DOHH2 (cell line): ENCODE measurements at regions not wholly inside any gene's neighbourhood (a gene's known extent, or its start where the extent isn't known, plus 50 kb on each side); places are given as distances from the start of the nearest gene placed in this dataset.

Experiments
- H3F3A ChIP-seq: fragments of 200-600 bp; sonication (generic), shearing (Covaris generic); 2 replicates; pipeline ENCODE4 v1.6.0; 2016; ENCODE audit warnings: antibody characterized with exemption, mild to moderate bottlenecking; ENCODE audit not compliant: control insufficient read depth, insufficient read depth
- H3K27ac ChIP-seq: fragments of 200-600 bp; sonication (generic); 2 replicates; pipeline ENCODE4 v1.5.1; 2014; ENCODE audit warnings: low read depth, mild to moderate bottlenecking, low read length, moderate library complexity
- H3K27me3 ChIP-seq: fragments of 200-600 bp; sonication (generic); 2 replicates; pipeline ENCODE4 v1.6.1; 2014; ENCODE audit warnings: mild to moderate bottlenecking, low read length, mixed read lengths; ENCODE audit not compliant: control insufficient read depth
- H3K36me3 ChIP-seq: fragments of 200-600 bp; sonication (generic); 2 replicates; pipeline ENCODE4 v1.6.1; 2014; ENCODE audit warnings: mild to moderate bottlenecking, low read length, moderate library complexity, mixed read lengths; ENCODE audit not compliant: control insufficient read depth
- H3K4me1 ChIP-seq: fragments of 200-600 bp; sonication (generic); 2 replicates; pipeline ENCODE4 v1.6.1; 2014; ENCODE audit warnings: mild to moderate bottlenecking, low read length, mixed read lengths; ENCODE audit not compliant: control insufficient read depth
- H3K4me2 ChIP-seq: fragments of 200-600 bp; sonication (generic); 2 replicates; pipeline ENCODE4 v1.6.0; 2014; ENCODE audit warnings: mild to moderate bottlenecking, low read length, moderate library complexity
- H3K4me3 ChIP-seq: fragments of 200-600 bp; sonication (generic); 2 replicates; pipeline ENCODE4 v1.5.1; 2014; ENCODE audit warnings: mild to moderate bottlenecking, low read length, mixed read lengths
- H3K79me2 ChIP-seq: fragments of 200-600 bp; sonication (generic); 2 replicates; pipeline ENCODE4 v1.6.1; 2014; ENCODE audit warnings: mild to moderate bottlenecking, low read length, mixed read lengths; ENCODE audit not compliant: control insufficient read depth
- H3K9me2 ChIP-seq: fragments of 200-600 bp; sonication (generic); replicated peaks from 2 replicates; pipeline ENCODE4 v1.6.1; 2014; ENCODE audit warnings: mild to moderate bottlenecking, low read length, mixed read lengths; ENCODE audit not compliant: control insufficient read depth
- H3K9me3 ChIP-seq: fragments of 200-600 bp; sonication (generic); 2 replicates; pipeline ENCODE4 v1.6.1; 2014; ENCODE audit warnings: antibody characterized with exemption, low read length, mixed read lengths; ENCODE audit not compliant: control insufficient read depth, insufficient read depth
- H4K20me1 ChIP-seq: fragments of 200-600 bp; sonication (generic); 2 replicates; pipeline ENCODE4 v1.6.0; 2014; ENCODE audit warnings: low read depth, mild to moderate bottlenecking, antibody characterized with exemption, low read length, moderate library complexity; ENCODE audit not compliant: control insufficient read depth, insufficient read depth
- EZH2phosphoT487 ChIP-seq: fragments of 200-600 bp; sonication (generic); IDR thresholded peaks from 2 replicates; pipeline ENCODE4 v1.6.1; 2017; ENCODE audit warnings: borderline replicate concordance, mild to moderate bottlenecking, antibody characterized with exemption, low read length, moderate library complexity, mixed read lengths
- TF ChIP-seq, protein P1 (sequence below): fragments of 200-600 bp; sonication (generic); IDR thresholded peaks from one replicate; pipeline ENCODE4 v1.5.1; 2014; ENCODE audit warnings: antibody characterized with exemption, mild to moderate bottlenecking, low read depth, low read length; ENCODE audit not compliant: poor library complexity, severe bottlenecking

DNA sequence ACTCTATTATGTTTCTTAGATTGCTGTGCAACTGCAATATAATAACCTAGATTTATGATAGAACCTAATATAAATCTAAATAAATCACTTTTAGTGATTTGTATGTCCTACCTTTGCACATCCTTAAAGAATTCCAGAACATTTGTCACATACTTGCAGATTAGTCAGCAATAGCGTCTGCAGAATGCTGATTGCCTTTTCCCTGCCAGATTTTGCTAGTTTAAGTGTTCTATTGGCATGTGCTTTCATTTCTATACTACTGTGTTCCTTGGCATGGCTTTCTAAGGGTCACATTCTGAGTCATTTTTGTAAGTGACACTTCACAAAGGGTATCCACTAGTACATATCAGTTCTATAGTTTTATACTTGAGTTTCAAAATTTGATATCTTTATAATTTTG lies 303.1 kb upstream of the GIMD1 start:
- no peak overlapping the region for H3K4me3 ChIP-seq
- H3F3A ChIP-seq: no peaks in the 10 kb centered on the region
- no peaks in the 10 kb centered on the region for H3K4me1 ChIP-seq
- H4K20me1 ChIP-seq: no peaks in the 10 kb centered on the region
- no peaks in the 10 kb centered on the region for H3K79me2 ChIP-seq
- no peaks in the 10 kb centered on the region for H3K36me3 ChIP-seq
- no peaks in the 10 kb centered on the region for H3K27me3 ChIP-seq
- H3K27ac ChIP-seq: no peak overlapping the region
- no peaks in the 10 kb centered on the region for H3K9me3 ChIP-seq
- H3K9me2 ChIP-seq: no peaks in the 10 kb centered on the region
- no peak overlapping the region for H3K4me2 ChIP-seq
- TF ChIP-seq, protein P1, sequence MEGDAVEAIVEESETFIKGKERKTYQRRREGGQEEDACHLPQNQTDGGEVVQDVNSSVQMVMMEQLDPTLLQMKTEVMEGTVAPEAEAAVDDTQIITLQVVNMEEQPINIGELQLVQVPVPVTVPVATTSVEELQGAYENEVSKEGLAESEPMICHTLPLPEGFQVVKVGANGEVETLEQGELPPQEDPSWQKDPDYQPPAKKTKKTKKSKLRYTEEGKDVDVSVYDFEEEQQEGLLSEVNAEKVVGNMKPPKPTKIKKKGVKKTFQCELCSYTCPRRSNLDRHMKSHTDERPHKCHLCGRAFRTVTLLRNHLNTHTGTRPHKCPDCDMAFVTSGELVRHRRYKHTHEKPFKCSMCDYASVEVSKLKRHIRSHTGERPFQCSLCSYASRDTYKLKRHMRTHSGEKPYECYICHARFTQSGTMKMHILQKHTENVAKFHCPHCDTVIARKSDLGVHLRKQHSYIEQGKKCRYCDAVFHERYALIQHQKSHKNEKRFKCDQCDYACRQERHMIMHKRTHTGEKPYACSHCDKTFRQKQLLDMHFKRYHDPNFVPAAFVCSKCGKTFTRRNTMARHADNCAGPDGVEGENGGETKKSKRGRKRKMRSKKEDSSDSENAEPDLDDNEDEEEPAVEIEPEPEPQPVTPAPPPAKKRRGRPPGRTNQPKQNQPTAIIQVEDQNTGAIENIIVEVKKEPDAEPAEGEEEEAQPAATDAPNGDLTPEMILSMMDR: no peak
- no peak for TF ChIP-seq EZH2phosphoT487

DNA sequence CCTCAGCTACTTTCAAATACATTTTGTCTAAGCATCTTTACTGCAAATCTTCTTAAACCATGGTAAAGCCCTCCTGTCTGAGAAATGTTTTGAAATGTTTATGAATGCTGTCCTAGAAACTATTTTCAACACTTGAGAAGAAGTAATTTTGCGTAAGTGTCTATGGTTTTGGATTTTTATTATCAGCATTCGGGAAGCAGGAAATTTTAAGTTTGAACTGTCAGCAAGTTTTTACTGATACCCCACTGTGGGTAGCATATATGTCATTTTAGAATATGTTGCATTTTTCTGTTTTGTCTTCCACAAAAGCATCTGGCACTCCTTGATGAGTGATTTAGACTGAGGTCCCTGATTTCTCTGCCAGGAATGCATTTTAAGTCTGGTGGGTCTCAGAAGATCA lies 302.4 kb upstream of the GIMD1 start:
- Histone ChIP-seq H3F3A (no peaks in the 10 kb centered on the region), H3K9me3 (no peaks in the 10 kb centered on the region), H3K4me1 (no peaks in the 10 kb centered on the region), H3K9me2 (no peaks in the 10 kb centered on the region), H3K27me3 (no peaks in the 10 kb centered on the region), H3K4me2 (no peak overlapping the region), H4K20me1 (no peaks in the 10 kb centered on the region), H3K36me3 (no peaks in the 10 kb centered on the region), H3K27ac (no peak overlapping the region), H3K4me3 (no peak overlapping the region), H3K79me2 (no peaks in the 10 kb centered on the region)
- TF ChIP-seq, protein P1: no peak
- no peak for TF ChIP-seq EZH2phosphoT487

DNA sequence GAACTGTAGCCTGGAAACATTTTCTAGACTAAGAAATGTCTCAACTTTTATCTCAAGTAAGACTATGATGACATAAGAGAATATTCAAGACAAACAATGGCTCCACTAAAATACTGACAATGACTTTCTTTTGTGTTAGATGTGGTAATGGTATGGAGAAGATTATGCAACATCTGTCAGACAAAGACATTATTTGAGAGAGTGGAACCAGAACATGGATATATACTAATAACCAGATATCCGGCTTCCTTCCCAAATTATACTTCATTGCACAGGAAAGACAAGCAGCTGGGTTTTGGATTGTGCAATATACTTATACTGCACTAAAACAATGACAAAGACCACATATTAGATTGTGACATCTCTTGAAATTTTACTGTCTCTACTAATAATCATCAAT lies 290.8 kb upstream of the GIMD1 start:
- Histone ChIP-seq H4K20me1 (no peaks in the 10 kb centered on the region), H3K4me1 (no peaks in the 10 kb centered on the region), H3K27ac (no peak overlapping the region), H3K36me3 (no peaks in the 10 kb centered on the region), H3K9me3 (no peaks in the 10 kb centered on the region), H3K4me3 (no peak overlapping the region), H3F3A (no peaks in the 10 kb centered on the region), H3K9me2 (no peaks in the 10 kb centered on the region; the same call in 1 of the 2 replicates), H3K27me3 (no peaks in the 10 kb centered on the region), H3K4me2 (no peak overlapping the region), H3K79me2 (no peaks in the 10 kb centered on the region)
- TF ChIP-seq, protein P1: no peak
- no peak for TF ChIP-seq EZH2phosphoT487

DNA sequence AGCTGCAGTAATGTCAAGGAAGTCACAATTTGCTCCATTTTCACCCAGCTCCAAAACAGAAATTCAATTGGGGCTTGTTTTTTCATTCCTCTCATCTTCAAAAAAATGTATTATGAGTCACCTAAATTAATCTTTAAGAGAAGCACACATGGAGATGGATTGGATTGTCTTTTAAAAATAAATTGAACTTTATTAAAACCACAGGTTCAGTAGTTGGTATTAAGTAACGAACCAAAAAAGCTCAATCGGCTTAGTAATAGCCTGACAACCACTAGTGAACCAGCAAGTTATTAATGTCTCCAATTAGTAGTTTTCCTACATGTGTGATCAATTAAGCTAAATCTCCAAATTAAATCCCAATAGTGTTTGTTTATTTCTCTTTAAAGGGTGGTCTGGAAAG lies 283.5 kb upstream of the GIMD1 start:
- no peaks in the 10 kb centered on the region for H3F3A ChIP-seq

More for the DNA sequence above, 283.5 kb upstream of the GIMD1 start:
- H3K27me3 ChIP-seq: no peaks in the 10 kb centered on the region
- H3K9me3 ChIP-seq: no peaks in the 10 kb centered on the region
- H3K79me2 ChIP-seq: no peaks in the 10 kb centered on the region
- no peak overlapping the region for H3K4me3 ChIP-seq
- TF ChIP-seq, protein P1: no peak
- TF ChIP-seq EZH2phosphoT487: no peak
- H3K27ac ChIP-seq: no peak overlapping the region
- no peaks in the 10 kb centered on the region for H3K9me2 ChIP-seq
- H3K4me1 ChIP-seq: no peaks in the 10 kb centered on the region
- H3K4me2 ChIP-seq: no peak overlapping the region
- H4K20me1 ChIP-seq: no peaks in the 10 kb centered on the region
- H3K36me3 ChIP-seq: no peaks in the 10 kb centered on the region
